ENCODE measurements at regions not wholly inside any gene's neighbourhood (a gene's known extent, or its start where the extent isn't known, plus 50 kb on each side); places are given as distances from the start of the nearest gene placed in this dataset.

GRCh38 chr4:23741681-23742191 lies 148.1 kb downstream of the PPARGC1A start:
- no peak for DNase-seq

- DNase-seq = no peak
These were observed 152.3 kb downstream of the PPARGC1A start for GRCh38 chr4:23737571-23737970.

- DNase-seq = no peak
These were observed 153.4 kb downstream of the PPARGC1A start for GRCh38 chr4:23736466-23736865.

- DNase-seq = no peak
These were observed 155.8 kb downstream of the PPARGC1A start for GRCh38 chr4:23734000-23734399.

GRCh38 chr4:23733476-23733875 lies 156.4 kb downstream of the PPARGC1A start:
- no peak for DNase-seq

GRCh38 chr4:23730998-23731397 lies 158.8 kb downstream of the PPARGC1A start:
- no peak for DNase-seq

GRCh38 chr4:23728971-23729370 lies 160.9 kb downstream of the PPARGC1A start:
- DNase-seq = no peak

GRCh38 chr4:23728393-23728792 lies 161.5 kb downstream of the PPARGC1A start:
- no peak for DNase-seq

GRCh38 chr4:23720556-23720955 lies 169.3 kb downstream of the PPARGC1A start:
- DNase-seq = no peak

GRCh38 chr4:23718435-23718834 lies 171.4 kb downstream of the PPARGC1A start:
- DNase-seq = no peak

- no peak for DNase-seq
These were observed 172.2 kb downstream of the PPARGC1A start for GRCh38 chr4:23717528-23718248.

- DNase-seq = no peak
These were observed 179.5 kb downstream of the PPARGC1A start for GRCh38 chr4:23710298-23710697.

DNA sequence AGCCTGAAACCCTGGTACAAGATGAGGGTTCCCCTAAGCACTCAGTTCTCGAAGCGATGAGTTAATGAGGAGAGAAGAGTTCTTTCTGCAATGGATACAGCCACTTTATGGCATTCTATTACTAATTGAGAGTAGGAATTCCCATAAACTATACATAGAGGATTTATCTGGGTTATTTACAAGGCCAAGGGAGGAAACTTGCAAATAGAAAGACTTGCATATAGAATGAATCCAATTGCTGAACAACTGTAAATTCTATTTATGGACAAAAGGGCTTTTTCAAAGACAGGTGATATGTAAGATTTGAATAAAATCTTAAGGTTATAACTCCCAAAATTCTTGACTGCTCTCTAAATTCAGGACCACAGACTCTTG lies 182.2 kb downstream of the PPARGC1A start:
- DNase-seq = no peak

DNA sequence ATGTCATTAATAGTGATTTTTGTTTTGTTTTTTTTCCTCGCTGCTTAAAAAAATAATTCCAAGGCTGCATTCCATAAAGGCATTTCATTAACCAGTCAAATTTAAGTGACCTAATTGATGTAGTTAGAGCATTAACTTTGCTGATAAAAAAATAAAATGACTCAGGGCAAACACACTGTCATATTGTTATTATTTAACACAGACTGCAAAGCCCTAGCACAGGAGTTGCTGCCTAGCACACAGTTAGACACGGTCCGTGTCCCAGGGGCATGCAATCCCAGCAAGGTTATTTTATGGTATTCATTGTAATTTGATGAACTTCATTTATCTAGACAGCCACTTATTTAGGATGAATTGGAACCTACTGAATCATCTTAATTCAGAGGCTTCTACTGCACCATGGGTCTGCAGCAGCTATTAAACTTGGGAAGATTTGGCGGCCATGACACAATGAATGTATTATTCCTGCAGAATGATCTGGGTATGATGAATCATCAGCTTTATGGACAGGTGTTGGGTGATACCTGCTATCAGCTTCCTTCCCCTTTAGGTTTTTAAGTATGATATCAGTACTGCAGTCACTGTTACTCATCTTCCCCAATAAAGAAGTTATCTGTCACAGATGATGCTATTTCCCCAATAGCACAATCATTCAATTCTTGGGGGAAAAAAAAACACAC lies 182.7 kb downstream of the PPARGC1A start:
- no peak for DNase-seq

GRCh38 chr4:23700197-23700596 lies 189.7 kb downstream of the PPARGC1A start:
- no peak for DNase-seq

- DNase-seq = no peak
These were observed 192.1 kb downstream of the PPARGC1A start for GRCh38 chr4:23697722-23698121.

DNA sequence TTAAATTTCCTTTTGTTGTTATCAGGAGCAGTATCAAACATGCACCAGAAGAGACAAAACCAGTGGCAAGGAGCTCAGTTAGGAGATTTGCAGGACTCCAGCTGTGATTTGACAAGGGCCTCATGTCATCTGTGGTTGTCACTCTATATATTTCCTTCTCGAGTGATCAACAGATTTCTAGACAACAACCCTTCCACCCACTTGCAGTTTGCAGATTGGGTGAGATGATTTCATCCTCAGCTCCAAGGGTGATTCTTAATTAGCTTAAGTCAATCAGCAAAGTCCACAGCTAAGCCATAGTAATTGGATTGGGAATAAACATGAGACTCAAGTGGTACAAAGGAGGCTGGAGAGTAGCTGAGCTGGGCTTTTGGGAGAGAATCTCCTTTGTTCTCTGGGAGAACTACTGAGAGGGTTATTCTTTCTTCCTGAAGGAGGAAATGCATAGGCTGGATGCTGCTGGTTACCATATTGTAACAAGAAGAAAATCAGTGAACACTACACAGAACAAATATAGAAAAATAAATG lies 192.8 kb downstream of the PPARGC1A start:
- no peak for DNase-seq

GRCh38 chr4:23686169-23686897 lies 203.5 kb downstream of the PPARGC1A start:
- no peak for DNase-seq

GRCh38 chr4:23685471-23685870 lies 204.4 kb downstream of the PPARGC1A start:
- DNase-seq = no peak

GRCh38 chr4:23680671-23681518 lies 209.0 kb downstream of the PPARGC1A start:
- DNase-seq = no peak

DNA sequence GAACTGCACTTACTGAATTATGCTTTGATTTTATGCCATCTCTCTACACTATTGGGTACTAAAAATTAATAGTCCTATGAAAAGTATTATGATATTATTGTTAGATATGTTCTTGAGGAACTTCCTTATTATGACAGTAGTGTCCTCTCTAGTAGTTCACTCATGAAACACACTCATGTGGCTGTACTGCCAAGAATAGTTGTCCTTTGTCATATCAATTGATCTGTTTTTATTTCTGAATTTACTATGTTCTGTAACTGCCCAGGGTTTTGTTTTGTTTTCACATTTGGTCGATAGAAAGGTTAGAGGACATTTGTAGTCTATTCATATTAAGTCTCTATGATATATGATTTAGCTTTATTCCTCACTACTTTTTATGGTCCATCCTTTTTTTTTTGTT lies 215.2 kb downstream of the PPARGC1A start:
- no peak for DNase-seq

- no peak for DNase-seq
These were observed 222.2 kb downstream of the PPARGC1A start for GRCh38 chr4:23667659-23668058.

GRCh38 chr4:23660865-23661264 lies 229.0 kb downstream of the PPARGC1A start:
- DNase-seq = no peak

Measured in activated T-cell treated with anti-CD3 and anti-CD28 coated beads for 4 hours (primary cell).